K562 (cell line): ENCODE measurements at regions not wholly inside any gene's neighbourhood (a gene's known extent, or its start where the extent isn't known, plus 50 kb on each side); places are given as distances from the start of the nearest gene placed in this dataset.

Source experiments
- ARHGAP35 ChIP-seq: fragments of 450-650 bp; IDR thresholded peaks from 2 replicates; pipeline ENCODE4 v1.6.1; 2018; ENCODE audit not compliant: partially characterized antibody
- FIP1L1 ChIP-seq: fragments of 200-400 bp; formaldehyde crosslinking; IDR thresholded peaks from 2 replicates; pipeline ENCODE4 v1.6.1; 2018; ENCODE audit warnings: mild to moderate bottlenecking, low read depth, low read length; ENCODE audit not compliant: poor library complexity, severe bottlenecking
- MCM3 ChIP-seq: fragments of 450-650 bp; IDR thresholded peaks from 2 replicates; pipeline ENCODE4 v1.6.1; 2016
- NFATC3 ChIP-seq: fragments of 450-650 bp; IDR thresholded peaks from 2 replicates; pipeline ENCODE4 v1.6.1; 2017; ENCODE audit warnings: mild to moderate bottlenecking
- RNF2 ChIP-seq: sonication (generic); IDR thresholded peaks from 2 replicates; pipeline ENCODE4 v1.6.1; 2016
- SETDB1 ChIP-seq: IDR thresholded peaks from one replicate; pipeline ENCODE4 v1.6.1; 2012; ENCODE audit warnings: low read length, control low read depth, inconsistent platforms
- SPI1 ChIP-seq: IDR thresholded peaks from 2 replicates; pipeline ENCODE4 v1.6.1; 2011; ENCODE audit warnings: low read depth, low read length, control low read depth, borderline replicate concordance
- TAF9B ChIP-seq: fragments of 450-650 bp; IDR thresholded peaks from 2 replicates; pipeline ENCODE4 v1.6.1; 2018; ENCODE audit warnings: mild to moderate bottlenecking; ENCODE audit not compliant: partially characterized antibody
- ZNF282 ChIP-seq: sonication (generic); formaldehyde crosslinking; IDR thresholded peaks from 2 replicates; pipeline ENCODE4 v1.8.1; 2023; ENCODE audit warnings: missing genetic modification reagents
- ZNF316 ChIP-seq: fragments of 450-650 bp; IDR thresholded peaks from 2 replicates; pipeline ENCODE4 v1.6.1; 2016
- TF ChIP-seq, protein P1 (sequence below): fragments of 250-450 bp; sonication (Bioruptor Pico); IDR thresholded peaks from 2 replicates; pipeline ENCODE4 v1.8.0; 2022; ENCODE audit warnings: inconsistent platforms
- TF ChIP-seq, protein P2 (sequence below), 3 experiments: IDR thresholded peaks in 2 of 3; conservative IDR thresholded peaks in 1 of 3; 2 replicates each; pipeline ENCODE4 v1.5.1; 2011 to 2012; ENCODE audit warnings: low read length in 3 of 3, mild to moderate bottlenecking in 3 of 3, control low read depth in 2 of 3, improper control_type of control experiment in 1 of 3, inconsistent platforms in 1 of 3, low read depth in 1 of 3, mixed read lengths in 1 of 3, moderate library complexity in 1 of 3; ENCODE audit not compliant: insufficient read depth in 2 of 3

DNA sequence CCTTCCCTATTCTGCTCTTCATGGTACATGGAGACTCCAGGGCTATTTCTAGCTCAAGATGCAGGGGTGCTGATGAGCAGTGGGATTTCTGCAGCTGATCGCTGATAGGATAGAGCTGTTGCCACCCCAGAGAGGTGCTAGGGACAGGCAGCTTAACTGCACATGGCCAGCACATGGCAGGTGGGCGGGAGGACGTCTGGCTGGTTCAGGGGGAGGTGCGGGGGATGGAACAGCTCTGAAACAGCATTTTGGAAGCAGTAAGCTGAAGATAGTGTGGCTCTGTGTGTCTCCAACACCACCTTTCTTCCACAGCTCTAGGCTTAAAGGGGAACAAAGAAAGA lies 151.9 kb upstream of the PELI1 start:
- TF ChIP-seq, protein P1, sequence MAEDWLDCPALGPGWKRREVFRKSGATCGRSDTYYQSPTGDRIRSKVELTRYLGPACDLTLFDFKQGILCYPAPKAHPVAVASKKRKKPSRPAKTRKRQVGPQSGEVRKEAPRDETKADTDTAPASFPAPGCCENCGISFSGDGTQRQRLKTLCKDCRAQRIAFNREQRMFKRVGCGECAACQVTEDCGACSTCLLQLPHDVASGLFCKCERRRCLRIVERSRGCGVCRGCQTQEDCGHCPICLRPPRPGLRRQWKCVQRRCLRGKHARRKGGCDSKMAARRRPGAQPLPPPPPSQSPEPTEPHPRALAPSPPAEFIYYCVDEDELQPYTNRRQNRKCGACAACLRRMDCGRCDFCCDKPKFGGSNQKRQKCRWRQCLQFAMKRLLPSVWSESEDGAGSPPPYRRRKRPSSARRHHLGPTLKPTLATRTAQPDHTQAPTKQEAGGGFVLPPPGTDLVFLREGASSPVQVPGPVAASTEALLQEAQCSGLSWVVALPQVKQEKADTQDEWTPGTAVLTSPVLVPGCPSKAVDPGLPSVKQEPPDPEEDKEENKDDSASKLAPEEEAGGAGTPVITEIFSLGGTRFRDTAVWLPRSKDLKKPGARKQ, result no peak
- no peak for TF ChIP-seq ZNF282 (CRISPR knock-in tag)
- TF ChIP-seq RNF2, result no peak
- no peak for TF ChIP-seq FIP1L1
- TF ChIP-seq SETDB1, result no peak
- TF ChIP-seq NFATC3, result no peak
- TF ChIP-seq, protein P2, sequence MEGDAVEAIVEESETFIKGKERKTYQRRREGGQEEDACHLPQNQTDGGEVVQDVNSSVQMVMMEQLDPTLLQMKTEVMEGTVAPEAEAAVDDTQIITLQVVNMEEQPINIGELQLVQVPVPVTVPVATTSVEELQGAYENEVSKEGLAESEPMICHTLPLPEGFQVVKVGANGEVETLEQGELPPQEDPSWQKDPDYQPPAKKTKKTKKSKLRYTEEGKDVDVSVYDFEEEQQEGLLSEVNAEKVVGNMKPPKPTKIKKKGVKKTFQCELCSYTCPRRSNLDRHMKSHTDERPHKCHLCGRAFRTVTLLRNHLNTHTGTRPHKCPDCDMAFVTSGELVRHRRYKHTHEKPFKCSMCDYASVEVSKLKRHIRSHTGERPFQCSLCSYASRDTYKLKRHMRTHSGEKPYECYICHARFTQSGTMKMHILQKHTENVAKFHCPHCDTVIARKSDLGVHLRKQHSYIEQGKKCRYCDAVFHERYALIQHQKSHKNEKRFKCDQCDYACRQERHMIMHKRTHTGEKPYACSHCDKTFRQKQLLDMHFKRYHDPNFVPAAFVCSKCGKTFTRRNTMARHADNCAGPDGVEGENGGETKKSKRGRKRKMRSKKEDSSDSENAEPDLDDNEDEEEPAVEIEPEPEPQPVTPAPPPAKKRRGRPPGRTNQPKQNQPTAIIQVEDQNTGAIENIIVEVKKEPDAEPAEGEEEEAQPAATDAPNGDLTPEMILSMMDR (IDR thresholded peaks at IDR 0.05 in 2 of 3, conservative IDR thresholded peaks at IDR 0.05 in 1 of 3; ENCODE audit: insufficient read depth in 2 of 3, low read depth in 1 of 3, low read length in 3 of 3), result no peak
- no peak for TF ChIP-seq ZNF316
- TF ChIP-seq MCM3, result no peak
- TF ChIP-seq TAF9B, result no peak
- no peak for TF ChIP-seq ARHGAP35
- no peak for TF ChIP-seq SPI1
